Astrocyte (in vitro differentiated cells and primary cell): ENCODE measurements at regions not wholly inside any gene's neighbourhood (a gene's known extent, or its start where the extent isn't known, plus 50 kb on each side); places are given as distances from the start of the nearest gene placed in this dataset.

Experiments
- DNase-seq: peaks from one replicate; pipeline ENCODE4 v3.0.0-alpha.2; 2010; ENCODE audit warnings: low read depth
- FAIRE-seq: peaks from 2 replicates; lab custom pipeline; 2011; peaks lifted over from hg19 to GRCh38; lab: Jason Lieb, UNC
- H2AFZ ChIP-seq: 2 replicates; pipeline ENCODE4 v1.6.0; 2012; ENCODE audit warnings: low read depth, low read length, inconsistent platforms
- H3K27ac ChIP-seq: 2 replicates; pipeline ENCODE4 v1.5.1; 2011; ENCODE audit warnings: low read depth, low read length, inconsistent platforms
- H3K27me3 ChIP-seq: 2 replicates; pipeline ENCODE4 v1.6.0; 2011; ENCODE audit warnings: low read length, inconsistent platforms; ENCODE audit not compliant: insufficient read depth
- H3K36me3 ChIP-seq: 2 replicates; pipeline ENCODE4 v1.5.1; 2011; ENCODE audit warnings: low read length, inconsistent platforms; ENCODE audit not compliant: insufficient read depth
- H3K4me1 ChIP-seq: 2 replicates; pipeline ENCODE4 v1.5.1; 2011; ENCODE audit warnings: low read length, inconsistent platforms; ENCODE audit not compliant: insufficient read depth
- H3K4me2 ChIP-seq: 2 replicates; pipeline ENCODE4 v1.6.0; 2012; ENCODE audit warnings: low read length, inconsistent platforms
- H3K4me3 ChIP-seq: 2 replicates; pipeline ENCODE4 v1.5.1; 2011; ENCODE audit warnings: low read depth, mild to moderate bottlenecking, low read length, inconsistent platforms; ENCODE audit not compliant: insufficient read depth
- H3K79me2 ChIP-seq: 2 replicates; pipeline ENCODE4 v1.6.0; 2012; ENCODE audit warnings: mild to moderate bottlenecking, low read length, inconsistent platforms; ENCODE audit not compliant: insufficient read depth
- H3K9ac ChIP-seq: 2 replicates; pipeline ENCODE4 v1.6.0; 2012; ENCODE audit warnings: mild to moderate bottlenecking, low read length, inconsistent platforms
- H3K9me3 ChIP-seq: 2 replicates; pipeline ENCODE4 v1.5.1; 2012; ENCODE audit warnings: low read depth, mild to moderate bottlenecking, low read length, inconsistent platforms; ENCODE audit not compliant: insufficient read depth
- H4K20me1 ChIP-seq: 2 replicates; pipeline ENCODE4 v1.6.0; 2012; ENCODE audit warnings: low read length, inconsistent platforms; ENCODE audit not compliant: insufficient read depth
- H3K27ac Mint-ChIP-seq: one replicate; pipeline ENCODE4 v1.8.0; 2021; ENCODE audit warnings: mild to moderate bottlenecking, mixed read lengths; ENCODE audit not compliant: unreplicated experiment
- H3K27me3 Mint-ChIP-seq: one replicate; pipeline ENCODE4 v1.8.0; 2021; ENCODE audit warnings: low read depth, mixed read lengths; ENCODE audit not compliant: unreplicated experiment
- H3K36me3 Mint-ChIP-seq: one replicate; pipeline ENCODE4 v1.8.0; 2021; ENCODE audit warnings: low read depth, mixed read lengths; ENCODE audit not compliant: unreplicated experiment
- H3K4me1 Mint-ChIP-seq: one replicate; pipeline ENCODE4 v1.8.0; 2021; ENCODE audit warnings: low read depth, mixed read lengths; ENCODE audit not compliant: unreplicated experiment
- H3K4me3 Mint-ChIP-seq: one replicate; pipeline ENCODE4 v1.8.0; 2021; ENCODE audit warnings: mild to moderate bottlenecking, moderate library complexity, mixed read lengths; ENCODE audit not compliant: unreplicated experiment
- H3K9me3 Mint-ChIP-seq: one replicate; pipeline ENCODE4 v1.8.0; 2021; ENCODE audit warnings: mild to moderate bottlenecking, mixed read lengths; ENCODE audit not compliant: unreplicated experiment
- EZH2 ChIP-seq: IDR thresholded peaks from 2 replicates; pipeline ENCODE4 v1.6.1; 2012; ENCODE audit warnings: mild to moderate bottlenecking, low read length, inconsistent platforms; ENCODE audit not compliant: insufficient read depth
- TF ChIP-seq, protein P1 (sequence below): IDR thresholded peaks from 2 replicates; pipeline ENCODE4 v1.5.1; 2011; ENCODE audit warnings: low read depth, mild to moderate bottlenecking, inconsistent platforms, low read length, moderate library complexity; ENCODE audit not compliant: insufficient read depth

- Histone ChIP-seq H3K27me3 (no peaks in the 10 kb centered on the region), H3K36me3 (no peaks in the 10 kb centered on the region), H3K27ac (no peak overlapping the region), H2AFZ (no peak overlapping the region), H3K9me3 (no peaks in the 10 kb centered on the region), H3K4me2 (no peak overlapping the region), H3K4me3 (no peak overlapping the region), H3K4me1 (peaks cover 9% of the 10 kb centered on the region), H4K20me1 (no peaks in the 10 kb centered on the region), H3K9ac (no peak overlapping the region), H3K79me2 (no peaks in the 10 kb centered on the region)
- peaks cover 9% of the 10 kb centered on the region for H3K27me3 Mint-ChIP-seq
- DNase-seq (no peak), FAIRE-seq (no peak)
- no peaks in the 10 kb centered on the region for H3K4me1 Mint-ChIP-seq
- TF ChIP-seq, protein P1, sequence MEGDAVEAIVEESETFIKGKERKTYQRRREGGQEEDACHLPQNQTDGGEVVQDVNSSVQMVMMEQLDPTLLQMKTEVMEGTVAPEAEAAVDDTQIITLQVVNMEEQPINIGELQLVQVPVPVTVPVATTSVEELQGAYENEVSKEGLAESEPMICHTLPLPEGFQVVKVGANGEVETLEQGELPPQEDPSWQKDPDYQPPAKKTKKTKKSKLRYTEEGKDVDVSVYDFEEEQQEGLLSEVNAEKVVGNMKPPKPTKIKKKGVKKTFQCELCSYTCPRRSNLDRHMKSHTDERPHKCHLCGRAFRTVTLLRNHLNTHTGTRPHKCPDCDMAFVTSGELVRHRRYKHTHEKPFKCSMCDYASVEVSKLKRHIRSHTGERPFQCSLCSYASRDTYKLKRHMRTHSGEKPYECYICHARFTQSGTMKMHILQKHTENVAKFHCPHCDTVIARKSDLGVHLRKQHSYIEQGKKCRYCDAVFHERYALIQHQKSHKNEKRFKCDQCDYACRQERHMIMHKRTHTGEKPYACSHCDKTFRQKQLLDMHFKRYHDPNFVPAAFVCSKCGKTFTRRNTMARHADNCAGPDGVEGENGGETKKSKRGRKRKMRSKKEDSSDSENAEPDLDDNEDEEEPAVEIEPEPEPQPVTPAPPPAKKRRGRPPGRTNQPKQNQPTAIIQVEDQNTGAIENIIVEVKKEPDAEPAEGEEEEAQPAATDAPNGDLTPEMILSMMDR: no peak
- no peak for TF ChIP-seq EZH2
- H3K4me3 Mint-ChIP-seq: no peak overlapping the region
- no peak overlapping the region for H3K27ac Mint-ChIP-seq
- no peaks in the 10 kb centered on the region for H3K9me3 Mint-ChIP-seq
- H3K36me3 Mint-ChIP-seq: no peaks in the 10 kb centered on the region
These were observed 143.3 kb upstream of the SMLR1 start for GRCh38 chr6:130683761-130684517.

DNA sequence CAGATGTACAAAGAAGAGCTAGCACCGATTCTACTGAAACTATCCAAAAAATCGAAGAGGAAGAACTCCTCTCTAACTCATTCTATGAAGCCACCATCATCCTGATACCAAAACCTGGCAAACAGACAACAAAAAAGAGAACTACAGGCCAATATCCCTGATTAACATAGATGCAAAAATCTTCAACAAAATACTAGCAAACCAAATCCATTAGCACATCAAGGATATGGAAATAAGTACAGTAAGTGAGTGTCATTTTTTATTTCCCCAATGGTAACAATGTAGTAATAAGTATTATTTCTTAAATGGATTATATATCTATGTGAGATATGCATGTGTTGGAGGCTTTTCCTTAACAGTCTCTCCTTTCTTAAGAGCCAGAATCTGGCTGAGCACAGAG, 134.5 kb upstream of the SMLR1 start:
- no peaks in the 10 kb centered on the region for H3K9me3 ChIP-seq
- no peaks in the 10 kb centered on the region for H3K79me2 ChIP-seq
- no peaks in the 10 kb centered on the region for H4K20me1 ChIP-seq
- no peaks in the 10 kb centered on the region for H3K36me3 ChIP-seq
- no peaks in the 10 kb centered on the region for H3K36me3 Mint-ChIP-seq
- FAIRE-seq: no peak
- H3K4me1 ChIP-seq: peaks cover 7% of the 10 kb centered on the region
- DNase-seq: no peak
- no peak overlapping the region for H3K9ac ChIP-seq
- no peak overlapping the region for H3K27ac Mint-ChIP-seq
- no peak overlapping the region for H3K4me2 ChIP-seq
- H3K9me3 Mint-ChIP-seq: no peaks in the 10 kb centered on the region
- TF ChIP-seq, protein P1: no peak
- TF ChIP-seq EZH2: no peak
- H2AFZ ChIP-seq: no peak overlapping the region
- H3K27me3 Mint-ChIP-seq: no peaks in the 10 kb centered on the region
- H3K27me3 ChIP-seq: no peaks in the 10 kb centered on the region
- no peak overlapping the region for H3K4me3 Mint-ChIP-seq
- H3K4me1 Mint-ChIP-seq: no peaks in the 10 kb centered on the region
- no peak overlapping the region for H3K27ac ChIP-seq
- no peak overlapping the region for H3K4me3 ChIP-seq

DNA sequence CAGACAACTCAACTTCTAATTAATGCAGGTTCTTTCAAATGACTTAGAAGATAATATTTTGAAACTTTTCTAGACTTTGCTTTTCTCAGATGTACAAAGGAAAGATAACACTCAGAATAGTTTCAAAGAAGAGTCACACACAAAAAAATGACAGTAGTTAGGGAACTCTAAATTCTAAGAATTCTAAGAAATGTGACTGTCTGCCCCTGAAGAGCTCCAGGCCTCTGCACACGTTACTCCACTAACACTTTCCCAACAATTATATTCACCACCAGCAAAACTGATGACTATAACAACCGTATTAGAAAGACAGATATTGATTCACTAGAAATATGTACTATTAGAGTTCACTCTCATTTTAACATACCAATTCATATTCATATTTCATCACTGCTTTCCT, 133.3 kb upstream of the SMLR1 start:
- H3K9me3 Mint-ChIP-seq: no peaks in the 10 kb centered on the region
- no peak overlapping the region for H3K9ac ChIP-seq
- H3K79me2 ChIP-seq: no peaks in the 10 kb centered on the region
- H3K27ac ChIP-seq: no peak overlapping the region
- H3K4me1 ChIP-seq: peaks cover 7% of the 10 kb centered on the region
- H3K4me3 Mint-ChIP-seq: no peak overlapping the region
- H3K27ac Mint-ChIP-seq: no peak overlapping the region
- H3K4me2 ChIP-seq: no peak overlapping the region
- TF ChIP-seq, protein P1: no peak
- no peak for TF ChIP-seq EZH2
- H3K36me3 ChIP-seq: no peaks in the 10 kb centered on the region
- H3K4me3 ChIP-seq: no peak overlapping the region
- no peaks in the 10 kb centered on the region for H3K27me3 Mint-ChIP-seq
- H3K36me3 Mint-ChIP-seq: no peaks in the 10 kb centered on the region
- H2AFZ ChIP-seq: no peak overlapping the region
- H4K20me1 ChIP-seq: no peaks in the 10 kb centered on the region
- no peaks in the 10 kb centered on the region for H3K9me3 ChIP-seq
- DNase-seq (no peak), FAIRE-seq (no peak)
- no peaks in the 10 kb centered on the region for H3K4me1 Mint-ChIP-seq
- H3K27me3 ChIP-seq: no peaks in the 10 kb centered on the region
